HCT116 (cell line): ENCODE measurements at regions not wholly inside any gene's neighbourhood (a gene's known extent, or its start where the extent isn't known, plus 50 kb on each side); places are given as distances from the start of the nearest gene placed in this dataset.

Experiments
- ATAC-seq: fragments of 200-7000 bp; cut with Tn5 transposase; 2 replicates; pipeline ENCODE4 v1.9.1; 2020; ENCODE audit warnings: mild to moderate bottlenecking, moderate library complexity
- BruUV-seq: library from RNA; stranded (reverse); fragments of 400-500 nt; replicated peaks from 2 replicates; lab custom pipeline; 2021; lab: Mats Ljungman, UMichigan
- CTCF ChIA-PET: fragments of 300-600 bp; sonication (Branson Sonifier 250); formaldehyde crosslinking; loops from one replicate; lab custom pipeline; 2021; ENCODE audit warnings: antibody characterized with exemption; lab: Charles Lee
- POLR2A ChIA-PET: fragments of 300-600, 350-600 bp; sonication (Branson Sonifier 250); formaldehyde crosslinking; loops from one replicate; lab custom pipeline; 2021; ENCODE audit warnings: antibody characterized with exemption; lab: Charles Lee
- RAD21 ChIA-PET, 2 experiments: fragments of 300-600 bp; sonication (Branson Sonifier 250); formaldehyde crosslinking; loops; one replicate each; lab custom pipeline; 2023; ENCODE audit warnings: low total read pairs in 2 of 2; ENCODE audit not compliant: uncharacterized antibody in 2 of 2, unreplicated experiment in 2 of 2, low non-redundant PET in 1 of 2; lab: Charles Lee
- DNase-seq: peaks from one replicate; pipeline ENCODE4 v3.0.0-alpha.2; 2010; ENCODE audit warnings: low read depth, low spot score
- H2AFZ ChIP-seq: fragments of 200-600 bp; shearing (Covaris generic), sonication (generic); 2 replicates; pipeline ENCODE4 v1.6.1; 2017; ENCODE audit warnings: low read depth, mixed run types, mixed read lengths, antibody characterized with exemption, low read length; ENCODE audit not compliant: poor library complexity, severe bottlenecking
- H3K27ac ChIP-seq: 2 replicates; pipeline ENCODE4 v1.5.1; 2012; ENCODE audit warnings: low read depth, low read length
- H3K27me3 ChIP-seq: fragments of 200-600 bp; sonication (generic); 2 replicates; pipeline ENCODE4 v1.6.1; 2016; ENCODE audit warnings: mixed run types, low read length, mixed read lengths; ENCODE audit not compliant: insufficient read depth
- H3K36me3 ChIP-seq, 2 experiments: fragments of 200-500 bp in 1 of 2; fragments of 200-600 bp in 1 of 2; sonication (Bioruptor generic) in 1 of 2; sonication (generic) in 1 of 2; 2 replicates each; pipeline versions ENCODE4 v1.5.1 to v1.6.1; 2014 to 2016; ENCODE audit warnings: low read length in 2 of 2, inconsistent platforms in 1 of 2, mixed read lengths in 1 of 2, mixed run types in 1 of 2; ENCODE audit not compliant: insufficient read depth in 2 of 2, control insufficient read depth in 1 of 2
- H3K4me1 ChIP-seq, 2 experiments: fragments of 200-600 bp in 1 of 2; sonication (generic) in 1 of 2; 2 replicates each; pipeline versions ENCODE4 v1.5.1 to v1.6.1; 2012 to 2017; ENCODE audit warnings: low read length in 2 of 2, inconsistent platforms in 1 of 2, mild to moderate bottlenecking in 1 of 2, mixed read lengths in 1 of 2, mixed run types in 1 of 2, moderate library complexity in 1 of 2; ENCODE audit not compliant: insufficient read depth in 2 of 2, control insufficient read depth in 1 of 2
- H3K4me2 ChIP-seq: fragments of 200-600 bp; sonication (generic); 2 replicates; pipeline ENCODE4 v1.6.1; 2017; ENCODE audit warnings: mixed run types, low read length, mixed read lengths
- H3K4me3 ChIP-seq, 2 experiments: fragments of 200-600 bp in 1 of 2; sonication (generic) in 1 of 2; replicated peaks in 1 of 2; 2 replicates each; pipeline ENCODE4 v1.5.1; 2011 to 2016; ENCODE audit warnings: low read length in 2 of 2, control low read depth in 1 of 2, low read depth in 1 of 2, mild to moderate bottlenecking in 1 of 2, mixed read lengths in 1 of 2, mixed run types in 1 of 2
- H3K79me2 ChIP-seq: fragments of 200-600 bp; sonication (generic); 2 replicates; pipeline ENCODE4 v1.6.1; 2017; ENCODE audit warnings: mild to moderate bottlenecking, mixed run types, low read length, moderate library complexity, mixed read lengths; ENCODE audit not compliant: insufficient read depth
- H3K9ac ChIP-seq: fragments of 200-600 bp; sonication (generic); 2 replicates; pipeline ENCODE4 v1.6.1; 2016; ENCODE audit warnings: low read length, mixed read lengths
- H3K9me2 ChIP-seq: fragments of 200-600 bp; sonication (generic), shearing (Covaris generic); 2 replicates; pipeline ENCODE4 v1.6.1; 2017; ENCODE audit warnings: mixed run types, mild to moderate bottlenecking, moderate library complexity; ENCODE audit not compliant: insufficient read depth
- H3K9me3 ChIP-seq, 2 experiments: fragments of 200-500 bp in 1 of 2; fragments of 200-600 bp in 1 of 2; sonication (Bioruptor generic) in 1 of 2; sonication (generic) in 1 of 2; 2 replicates each; pipeline ENCODE4 v1.6.1; 2014 to 2017; ENCODE audit warnings: low read length in 2 of 2, mixed read lengths in 2 of 2, inconsistent platforms in 1 of 2, low read depth in 1 of 2, mild to moderate bottlenecking in 1 of 2, mixed run types in 1 of 2, moderate library complexity in 1 of 2; ENCODE audit not compliant: control insufficient read depth in 1 of 2, insufficient read depth in 1 of 2
- H4K20me1 ChIP-seq: fragments of 200-600 bp; sonication (generic), shearing (Covaris generic); 2 replicates; pipeline ENCODE4 v1.6.1; 2017; ENCODE audit warnings: mixed run types, mild to moderate bottlenecking, moderate library complexity; ENCODE audit not compliant: insufficient read depth
- CEBPB ChIP-seq: IDR thresholded peaks from 2 replicates; pipeline ENCODE4 v1.6.1; 2012; ENCODE audit warnings: low read depth
- ELF1 ChIP-seq: IDR thresholded peaks from 2 replicates; pipeline ENCODE4 v1.6.1; 2012; ENCODE audit warnings: low read depth, borderline replicate concordance
- FOSL1 ChIP-seq: IDR thresholded peaks from 2 replicates; pipeline ENCODE4 v1.6.1; 2012; ENCODE audit warnings: low read depth
- POLR2A ChIP-seq: IDR thresholded peaks from 2 replicates; pipeline ENCODE4 v1.7.0; 2011; ENCODE audit warnings: borderline replicate concordance; ENCODE audit not compliant: insufficient read depth, insufficient read length; ENCODE audit errors: extremely low read depth
- REST ChIP-seq: IDR thresholded peaks from 2 replicates; pipeline ENCODE4 v1.6.1; 2012; ENCODE audit warnings: low read depth
- SP1 ChIP-seq: IDR thresholded peaks from 2 replicates; pipeline ENCODE4 v1.6.1; 2012; ENCODE audit warnings: low read depth
- TCF7L2 ChIP-seq: IDR thresholded peaks from 2 replicates; pipeline ENCODE4 v1.7.0; 2011; ENCODE audit warnings: borderline replicate concordance, inconsistent platforms; ENCODE audit not compliant: insufficient read depth, insufficient read length; ENCODE audit errors: extremely low read depth
- YY1 ChIP-seq: IDR thresholded peaks from 2 replicates; pipeline ENCODE4 v1.6.1; 2011; ENCODE audit warnings: low read length, low read depth, moderate library complexity, mild to moderate bottlenecking; ENCODE audit not compliant: insufficient replicate concordance; ENCODE audit errors: extremely low read depth
- ZFX ChIP-seq: fragments of 450-650 bp; IDR thresholded peaks from 2 replicates; pipeline ENCODE4 v1.6.1; 2017
- ZNF274 ChIP-seq: fragments of 200-500 bp; sonication (Bioruptor generic); IDR thresholded peaks from 2 replicates; pipeline ENCODE4 v1.6.1; 2014; ENCODE audit warnings: mild to moderate bottlenecking, low read depth, low read length, inconsistent platforms
- intact Hi-C: fragments of 100-400 bp; cut with micrococcal nuclease; formaldehyde crosslinking; loops from 2 replicates; pipeline ENCODE4 v1.10.0; 2022
- TF ChIP-seq, protein P1 (sequence below): IDR thresholded peaks from 2 replicates; pipeline ENCODE4 v1.6.1; 2011; ENCODE audit warnings: mild to moderate bottlenecking, low read length, moderate library complexity; ENCODE audit not compliant: insufficient replicate concordance; ENCODE audit errors: extremely low read depth

GRCh38 chr6:122198922-122199321 is 200.5 kb upstream of the HSF2 start:
- no peak overlapping the region for H3K9ac ChIP-seq
- ATAC-seq (no peak), DNase-seq (no peak)
- H3K79me2 ChIP-seq, result no peaks in the 10 kb centered on the region
- H3K4me1 ChIP-seq, result no peaks in the 10 kb centered on the region
- no peak overlapping the region for H3K4me2 ChIP-seq
- H3K4me3 ChIP-seq, result no peak overlapping the region
- BruUV-seq, result no TSS peak
- TF ChIP-seq FOSL1 (no peak), TCF7L2 (no peak), ZFX (no peak), CEBPB (no peak), SP1 (no peak), ELF1 (no peak), POLR2A (no peak), ZNF274 (no peak), YY1 (no peak), REST (no peak)
- TF ChIP-seq, protein P1, sequence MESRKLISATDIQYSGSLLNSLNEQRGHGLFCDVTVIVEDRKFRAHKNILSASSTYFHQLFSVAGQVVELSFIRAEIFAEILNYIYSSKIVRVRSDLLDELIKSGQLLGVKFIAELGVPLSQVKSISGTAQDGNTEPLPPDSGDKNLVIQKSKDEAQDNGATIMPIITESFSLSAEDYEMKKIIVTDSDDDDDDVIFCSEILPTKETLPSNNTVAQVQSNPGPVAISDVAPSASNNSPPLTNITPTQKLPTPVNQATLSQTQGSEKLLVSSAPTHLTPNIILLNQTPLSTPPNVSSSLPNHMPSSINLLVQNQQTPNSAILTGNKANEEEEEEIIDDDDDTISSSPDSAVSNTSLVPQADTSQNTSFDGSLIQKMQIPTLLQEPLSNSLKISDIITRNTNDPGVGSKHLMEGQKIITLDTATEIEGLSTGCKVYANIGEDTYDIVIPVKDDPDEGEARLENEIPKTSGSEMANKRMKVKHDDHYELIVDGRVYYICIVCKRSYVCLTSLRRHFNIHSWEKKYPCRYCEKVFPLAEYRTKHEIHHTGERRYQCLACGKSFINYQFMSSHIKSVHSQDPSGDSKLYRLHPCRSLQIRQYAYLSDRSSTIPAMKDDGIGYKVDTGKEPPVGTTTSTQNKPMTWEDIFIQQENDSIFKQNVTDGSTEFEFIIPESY, result no peak
- H3K36me3 ChIP-seq, result no peaks in the 10 kb centered on the region
- H3K9me2 ChIP-seq, result no peaks in the 10 kb centered on the region; the same call in 1 of the 2 replicates
- intact Hi-C loops, result no loop called here
- no peaks in the 10 kb centered on the region for H3K9me3 ChIP-seq
- H4K20me1 ChIP-seq, result no peaks in the 10 kb centered on the region
- ChIA-PET RAD21 (no interaction called here), POLR2A (no interaction called here), CTCF (no interaction called here)
- no peak overlapping the region for H2AFZ ChIP-seq
- no peaks in the 10 kb centered on the region for H3K27me3 ChIP-seq
- H3K27ac ChIP-seq, result no peak overlapping the region
